Smooth muscle cell of the brain vasculature (primary cell): ENCODE measurements at regions not wholly inside any gene's neighbourhood (a gene's known extent, or its start where the extent isn't known, plus 50 kb on each side); places are given as distances from the start of the nearest gene placed in this dataset.
"Not testable (repeated sequence)": the region's sequence is repeated elsewhere in the genome, so short reads cannot be mapped to it uniquely, and the experiment has no call there.

Source experiments
- DNase-seq: peaks from one replicate; pipeline ENCODE4 v3.0.0-alpha.2; 2012; ENCODE audit warnings: low read depth, low spot score

DNA sequence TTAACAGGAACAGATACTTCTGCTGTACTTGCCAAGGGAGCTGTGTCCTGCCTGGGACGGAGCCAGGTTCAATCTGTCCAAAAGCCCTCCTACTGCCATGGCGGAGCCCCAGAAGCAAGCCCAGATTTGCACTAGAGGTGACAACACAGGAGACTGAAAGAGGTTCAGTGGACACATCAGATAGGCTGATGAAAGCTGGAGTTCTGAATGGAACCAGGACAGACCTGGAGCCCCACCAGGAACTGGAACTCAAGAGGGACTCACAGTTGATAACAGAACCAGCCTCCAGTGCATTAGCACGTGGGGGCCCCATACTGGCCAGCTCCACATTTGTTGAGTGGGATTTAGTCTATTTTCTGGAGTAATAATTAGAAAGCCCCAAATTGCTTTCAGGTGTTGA, 315.5 kb downstream of the ARRDC4 start:
- DNase-seq, result no peak

DNA sequence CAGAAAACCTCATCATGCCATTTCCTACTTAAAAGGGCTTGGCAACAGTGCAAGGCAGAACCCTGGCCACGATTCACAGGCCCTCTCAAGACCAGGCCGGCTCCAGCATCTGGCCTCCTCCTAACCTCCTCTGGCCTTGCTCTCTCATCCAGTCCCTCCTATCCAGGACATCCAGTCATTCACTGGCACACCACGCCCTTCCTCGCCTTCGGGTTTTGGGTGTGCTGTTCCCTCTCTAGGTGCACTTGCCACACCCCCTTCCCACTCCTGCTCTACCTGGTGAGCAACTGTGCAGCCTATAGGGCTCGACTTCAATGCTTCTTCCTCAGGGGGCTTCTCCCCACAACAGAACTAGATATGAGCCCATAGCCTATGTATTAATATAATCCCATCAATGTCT, 317.1 kb downstream of the ARRDC4 start:
- DNase-seq, result no peak

DNA sequence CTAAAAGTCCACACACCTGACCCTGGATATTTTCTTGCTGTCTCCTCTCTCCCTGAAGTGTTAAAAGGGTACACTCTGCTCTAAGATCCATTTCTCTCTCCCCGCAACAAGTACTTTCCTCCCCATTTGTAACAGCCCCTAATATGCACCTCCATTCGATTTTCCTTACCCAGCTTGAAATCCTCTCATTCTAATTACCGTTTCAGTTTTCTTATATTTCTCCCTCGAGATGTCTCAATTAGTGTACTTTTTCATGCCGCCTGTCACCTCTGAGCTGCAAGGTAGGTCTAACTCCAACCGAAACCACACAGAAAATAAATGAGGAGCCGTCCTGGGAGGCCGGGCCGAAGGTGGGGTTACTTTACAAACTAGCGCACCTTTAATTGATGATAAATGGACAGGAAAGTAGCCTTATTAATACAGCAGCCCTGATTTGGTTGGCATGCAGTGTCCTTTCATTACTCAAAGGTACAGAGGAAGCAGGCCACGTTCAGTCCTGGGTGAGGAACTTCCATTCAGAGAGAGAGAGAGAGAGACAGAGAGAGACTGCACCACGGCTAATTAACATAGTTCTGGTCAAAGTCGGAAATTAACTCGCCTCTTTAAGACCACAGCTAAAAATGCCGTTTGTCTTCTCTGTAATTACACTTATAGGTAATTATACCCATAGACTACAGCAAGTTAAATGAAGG, 319.9 kb downstream of the ARRDC4 start:
- no peak for DNase-seq

DNA sequence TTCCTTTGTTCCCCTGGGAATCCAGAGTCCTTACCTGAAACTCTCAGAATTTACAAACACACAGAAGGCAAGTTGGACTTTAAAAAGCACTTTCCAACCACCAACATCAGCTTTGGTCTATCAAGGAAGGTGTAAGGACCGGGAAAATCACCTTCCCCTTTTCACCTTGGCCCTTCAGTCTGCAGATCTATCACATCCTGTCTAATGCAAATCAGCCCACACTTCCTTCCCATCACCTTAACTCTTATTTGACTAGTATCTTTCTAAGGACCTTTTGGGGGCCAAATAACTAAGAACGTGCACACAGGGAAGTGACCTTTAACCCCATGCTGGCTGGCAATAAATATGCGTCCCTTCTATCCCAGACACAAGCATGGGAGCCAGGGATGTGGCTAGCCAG, 320.6 kb downstream of the ARRDC4 start:
- no peak for DNase-seq

DNA sequence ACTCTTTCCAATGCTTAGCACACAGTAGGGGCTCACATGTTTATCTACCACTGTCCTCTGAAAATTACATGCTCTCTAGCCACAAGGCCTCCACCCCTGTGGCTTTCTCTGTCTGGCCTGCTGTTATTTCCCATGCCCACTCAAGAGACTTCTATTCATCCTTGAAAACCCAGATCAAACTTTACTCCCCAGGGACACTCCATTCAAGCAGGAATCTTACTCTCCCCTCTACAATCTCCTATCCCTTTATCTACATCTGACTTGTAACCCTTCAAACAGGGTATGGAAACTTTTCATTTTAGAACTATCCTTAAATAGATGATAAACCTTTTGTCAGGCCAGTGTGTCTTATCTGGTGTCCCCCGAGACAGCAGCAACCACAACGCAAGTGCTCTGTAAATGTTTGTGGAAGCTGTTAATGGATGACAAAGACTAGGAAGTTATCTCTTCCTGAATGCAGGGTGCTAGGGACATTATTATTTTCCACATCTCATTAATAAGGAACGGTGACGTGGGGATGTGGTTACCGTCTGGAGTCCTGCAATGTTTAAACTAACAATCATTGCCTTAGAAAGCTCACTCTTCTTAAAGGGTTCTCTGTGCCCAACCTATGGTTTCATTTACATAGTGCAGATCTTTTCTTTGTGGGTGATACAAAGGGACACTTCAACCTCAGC, 322.3 kb downstream of the ARRDC4 start:
- no peak for DNase-seq

DNA sequence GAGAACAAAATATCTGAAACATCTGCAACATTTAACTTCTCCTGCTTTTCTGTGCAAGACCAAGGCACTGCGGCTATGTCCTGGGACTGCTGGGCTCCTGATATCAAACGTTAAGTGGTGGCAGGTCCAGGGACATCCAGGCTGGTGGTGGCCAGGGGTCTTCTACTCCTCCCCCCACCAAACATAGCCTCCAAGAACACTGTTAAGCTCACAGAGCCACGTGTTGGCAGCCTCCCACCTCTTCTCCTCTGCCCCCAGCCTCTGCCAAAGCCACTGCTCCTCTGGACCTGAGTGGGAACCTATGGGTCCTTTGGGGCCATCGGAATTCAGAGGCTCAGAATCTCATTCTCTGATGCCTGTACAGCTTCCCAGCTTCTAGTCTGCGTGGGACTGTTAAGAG, 325.7 kb downstream of the ARRDC4 start:
- DNase-seq, result no peak

DNA sequence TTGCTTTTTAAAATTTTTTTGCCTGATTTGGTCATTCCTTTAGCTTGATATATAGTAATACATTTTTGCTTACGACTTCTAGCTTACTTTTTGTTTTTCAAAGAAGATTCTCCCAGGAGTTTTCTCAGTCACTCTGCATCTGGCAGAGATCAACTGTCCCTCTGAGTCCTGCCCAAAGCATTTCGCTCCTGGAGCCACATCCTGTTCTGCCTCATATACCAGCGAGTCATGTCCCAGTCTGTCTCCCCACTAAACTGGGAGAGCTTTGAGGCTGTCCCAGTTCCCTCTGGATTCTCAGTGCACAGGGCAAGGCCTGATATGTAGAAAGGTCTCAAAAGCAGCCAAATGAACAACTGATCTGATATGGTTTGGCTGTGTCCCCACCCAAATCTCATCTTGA, 326.3 kb downstream of the ARRDC4 start:
- no peak for DNase-seq

DNA sequence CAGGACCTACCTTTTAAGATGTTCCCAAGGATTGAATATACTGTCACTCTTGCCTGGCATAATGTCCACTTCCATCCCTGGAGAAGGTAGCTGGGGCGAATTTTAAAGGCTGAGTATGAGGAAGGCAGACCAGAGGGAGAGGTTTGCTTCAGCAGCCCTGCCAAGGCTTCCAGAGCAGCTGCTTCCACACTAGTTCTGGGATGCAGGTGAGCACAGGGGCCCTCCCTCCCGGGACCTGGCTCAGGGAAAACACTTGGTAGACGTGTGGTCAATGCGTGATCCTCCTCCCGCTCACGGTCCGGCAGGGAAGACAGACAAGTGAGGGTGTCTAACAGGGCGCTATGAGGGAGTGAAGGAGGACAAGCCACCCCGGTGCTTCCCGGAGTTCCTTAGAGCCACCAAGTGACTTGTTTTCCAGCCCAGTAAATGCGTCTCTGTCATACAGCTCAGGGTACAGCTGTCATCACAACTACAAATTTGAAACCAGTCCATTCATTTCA, 327.6 kb downstream of the ARRDC4 start:
- DNase-seq, result no peak

DNA sequence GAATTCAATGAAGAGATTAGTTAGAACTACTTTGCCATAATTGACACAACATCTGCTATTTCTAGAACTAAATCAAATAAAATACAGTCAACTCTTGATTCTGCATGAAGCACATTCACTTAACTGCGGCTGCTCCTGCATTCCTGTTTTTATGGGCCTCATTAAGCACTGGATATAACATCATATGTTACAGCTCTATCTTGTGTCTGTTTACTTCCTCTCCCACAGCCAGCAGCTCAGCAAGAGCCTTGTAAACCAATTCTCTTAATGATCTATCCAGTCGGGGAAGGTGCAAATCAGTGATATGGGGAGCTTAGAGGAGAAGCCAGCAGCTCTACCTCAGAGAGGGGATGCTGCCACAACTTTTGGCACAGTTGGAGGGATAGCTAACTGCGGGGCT, 329.2 kb downstream of the ARRDC4 start:
- DNase-seq, result no peak

DNA sequence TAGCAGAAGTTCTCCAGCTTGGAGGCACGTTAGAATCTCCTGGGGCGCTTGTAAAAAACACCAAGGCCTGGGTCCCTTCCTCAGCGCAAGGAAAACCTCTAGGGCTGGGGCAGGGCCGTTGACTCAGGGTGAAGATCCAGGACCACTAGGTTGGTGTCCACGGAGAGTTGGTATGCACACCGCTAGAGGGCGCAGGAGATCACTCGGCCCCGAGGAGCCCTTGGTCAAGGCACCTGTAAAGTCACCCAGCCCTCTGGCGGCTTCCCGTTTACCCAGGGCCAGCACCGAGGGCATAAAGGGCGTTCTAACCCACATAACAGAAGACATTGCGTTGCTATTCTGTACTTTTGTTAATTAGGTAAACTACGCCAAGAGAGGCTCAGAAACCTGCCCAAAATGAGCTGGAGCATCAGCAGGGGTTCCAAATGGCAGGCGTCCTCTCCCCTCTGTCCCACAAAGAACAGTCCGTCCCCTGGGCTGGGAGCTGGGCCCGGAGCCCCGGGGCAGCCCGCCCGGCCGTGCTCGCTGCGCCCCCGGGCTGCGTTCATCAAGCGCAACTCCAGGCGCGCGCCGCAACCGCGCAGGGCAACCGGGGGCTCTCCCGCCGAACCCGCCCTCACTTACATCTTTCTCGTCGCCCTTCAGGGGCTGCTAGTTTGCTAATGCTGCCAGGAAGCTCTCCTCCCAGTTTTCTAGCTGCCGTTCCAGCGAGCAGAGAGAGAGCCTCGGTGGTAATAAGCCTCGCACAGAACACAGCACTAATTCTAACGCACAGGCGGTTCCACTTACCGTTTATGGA, 332.1 kb downstream of the ARRDC4 start:
- DNase-seq, result no peak

DNA sequence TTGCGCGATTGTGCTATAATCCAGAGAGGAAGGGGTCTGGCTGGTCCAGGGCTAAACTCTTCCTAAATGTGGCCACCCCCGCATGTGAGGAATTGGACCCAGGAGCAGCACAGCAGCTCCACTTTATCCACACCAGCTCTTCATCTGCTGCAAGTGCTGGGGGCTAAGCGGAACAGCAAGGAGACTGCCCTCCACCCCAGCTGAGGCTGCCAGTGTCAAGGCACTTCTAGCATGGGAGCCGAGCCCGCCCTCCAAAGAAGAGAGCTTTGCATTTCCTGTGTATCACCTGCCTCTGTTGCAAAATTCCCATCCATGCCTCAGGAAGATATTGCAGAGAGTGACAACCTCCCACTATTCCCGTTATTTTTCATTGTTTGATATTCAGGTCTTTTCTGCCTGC, 333.6 kb downstream of the ARRDC4 start:
- DNase-seq, result no peak

DNA sequence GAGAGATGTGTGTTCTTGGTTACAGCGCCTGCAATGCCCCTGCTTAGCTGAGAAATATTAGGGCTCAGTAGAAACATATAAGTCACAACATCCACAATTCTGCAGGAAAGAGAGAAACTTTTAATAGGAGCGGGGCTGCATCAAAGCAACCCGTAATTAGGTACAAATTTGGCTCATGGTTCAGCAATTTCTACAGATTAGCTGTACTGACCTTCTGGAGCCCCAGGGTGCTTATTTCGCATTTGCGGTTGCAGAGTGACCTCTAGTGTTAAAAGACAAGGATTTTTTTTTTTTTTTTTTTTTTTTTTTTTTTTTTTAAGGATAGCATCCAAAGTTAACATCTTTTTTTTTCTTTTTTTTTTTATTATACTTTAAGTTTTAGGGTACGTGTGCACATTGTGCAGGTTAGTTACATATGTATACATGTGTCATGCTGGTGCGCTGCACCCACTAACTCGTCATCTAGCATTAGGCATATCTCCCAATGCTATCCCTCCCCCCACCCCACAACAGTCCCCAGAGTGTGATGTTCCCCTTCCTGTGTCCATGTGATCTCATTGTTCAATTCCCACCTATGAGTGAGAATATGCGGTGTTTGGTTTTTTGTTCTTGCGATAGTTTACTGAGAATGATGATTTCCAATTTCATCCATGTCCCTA, 334.7 kb downstream of the ARRDC4 start:
- DNase-seq, result not testable (repeated sequence)

DNA sequence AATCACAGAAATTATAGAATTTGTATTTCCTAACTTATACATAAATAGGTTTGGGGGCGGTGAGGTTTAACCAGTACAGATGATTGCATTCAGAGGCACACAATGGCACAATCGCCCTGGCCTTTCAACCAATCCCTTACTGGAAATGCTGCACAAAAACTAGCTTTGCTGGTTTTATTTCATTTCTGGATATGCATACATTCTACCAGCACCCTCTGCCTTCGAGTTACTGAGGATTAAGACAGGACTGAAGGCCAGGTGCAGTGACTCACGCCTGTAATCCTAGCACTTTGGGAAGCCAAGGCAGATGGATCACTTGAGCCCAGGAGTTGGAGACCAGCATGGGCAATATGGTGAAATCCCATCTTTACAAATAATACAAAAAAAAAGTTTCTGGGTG, 336.1 kb downstream of the ARRDC4 start:
- no peak for DNase-seq

DNA sequence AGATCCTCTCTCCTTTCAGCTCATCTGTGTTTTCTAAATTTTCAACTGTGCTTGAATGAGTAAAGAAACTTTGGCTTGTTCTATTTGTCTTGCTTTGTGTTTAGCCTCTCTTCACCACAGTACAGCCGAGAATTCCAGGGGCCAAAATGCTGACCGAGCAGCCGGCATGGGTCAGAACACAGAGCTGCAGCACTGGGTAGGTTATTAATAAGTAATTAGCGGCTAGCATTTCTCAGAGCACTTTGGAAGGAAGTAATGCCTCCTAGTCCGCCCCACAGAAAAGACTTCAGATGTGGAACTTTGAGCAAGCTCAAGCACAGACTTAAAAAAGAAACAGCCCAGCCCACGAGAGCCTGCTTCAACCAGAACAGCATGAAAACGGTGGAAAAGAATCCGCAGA, 343.9 kb downstream of the ARRDC4 start:
- no peak for DNase-seq

DNA sequence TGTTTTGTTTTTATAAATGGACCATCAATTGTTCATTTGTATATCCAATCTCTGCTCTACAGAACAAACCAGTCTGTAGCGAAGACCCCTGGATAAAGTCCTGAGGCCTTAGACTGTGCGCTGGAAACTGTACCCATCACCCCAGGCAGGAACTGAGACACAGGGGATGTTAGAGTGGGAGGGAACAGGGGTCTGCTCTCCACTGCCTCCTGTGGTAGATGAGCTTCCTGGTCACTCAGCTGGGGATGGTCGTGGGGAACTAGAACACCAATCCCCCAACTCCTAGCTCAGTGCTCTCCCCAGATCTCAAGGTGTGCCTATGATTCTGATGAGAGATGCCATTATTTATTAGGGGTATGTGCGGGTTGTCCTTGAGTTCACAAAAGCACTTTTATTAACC, 340.2 kb upstream of the IGF1R start:
- DNase-seq, result no peak

DNA sequence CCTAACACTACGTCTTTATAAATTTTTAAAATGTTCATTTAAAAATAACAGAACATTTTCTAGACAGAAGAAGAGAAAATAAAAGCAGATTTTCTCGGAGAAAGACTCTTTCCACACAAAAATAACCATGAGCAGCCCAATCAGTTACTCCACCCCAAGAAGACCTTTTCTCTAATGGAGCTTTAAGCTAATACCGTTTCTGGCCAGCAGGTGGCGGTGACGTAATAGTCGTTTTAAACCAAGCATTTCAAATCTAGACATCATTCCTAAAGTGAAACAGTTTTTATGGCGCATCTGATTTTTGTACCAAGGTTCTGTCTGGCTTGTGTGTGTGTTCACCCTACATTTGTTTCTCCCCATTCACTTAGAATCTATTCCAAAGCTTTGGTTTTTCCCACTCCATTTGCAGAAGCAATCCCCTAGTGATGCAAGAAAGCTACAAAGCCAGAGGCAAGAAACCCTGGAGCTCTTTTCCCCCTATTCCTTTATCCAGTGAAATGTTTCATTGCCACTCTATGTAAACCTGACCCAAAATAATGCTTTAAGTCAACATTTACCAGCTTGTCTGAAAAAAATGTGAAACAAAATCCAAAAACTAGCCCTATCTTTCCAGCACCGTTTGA, 336.7 kb upstream of the IGF1R start:
- peak; percentile 50 for DNase-seq

DNA sequence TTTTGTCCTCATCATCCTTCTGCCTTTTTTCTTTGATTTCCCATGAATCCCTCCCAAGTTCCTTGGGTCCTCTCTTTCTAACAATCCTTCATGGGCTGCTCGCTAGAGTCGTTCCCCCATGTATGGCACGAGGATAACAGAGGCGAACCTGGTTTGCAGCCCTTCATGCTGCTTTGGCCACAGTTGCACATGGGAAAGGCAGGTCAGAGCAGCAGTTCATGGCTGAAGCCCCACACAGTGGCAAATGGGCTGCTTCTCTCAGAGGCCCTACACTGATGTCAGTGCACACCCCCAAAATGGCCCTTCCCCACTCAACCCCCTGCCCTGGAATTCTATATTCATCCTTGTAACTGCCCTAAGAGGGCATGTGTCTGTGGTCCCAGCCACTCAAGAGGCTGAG, 335.4 kb upstream of the IGF1R start:
- DNase-seq, result no peak

DNA sequence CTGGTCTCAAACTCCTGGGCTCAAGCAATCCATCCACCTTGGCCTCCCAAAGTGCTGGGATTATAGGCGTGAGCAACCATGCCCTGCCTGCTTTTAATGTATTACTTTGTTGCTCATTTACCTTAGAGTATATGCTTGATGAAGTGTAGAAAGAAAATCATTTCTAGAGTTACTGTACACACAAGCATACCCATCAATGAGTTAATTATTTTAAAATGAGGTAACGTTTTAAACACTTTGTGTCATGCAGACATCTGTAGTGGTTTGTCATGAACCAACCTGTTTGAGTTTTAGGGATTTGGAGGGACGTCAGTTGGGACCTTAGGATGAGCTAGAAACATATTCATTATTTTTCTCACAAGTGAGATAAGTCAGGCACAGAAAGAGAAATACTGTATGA, 332.4 kb upstream of the IGF1R start:
- no peak for DNase-seq

DNA sequence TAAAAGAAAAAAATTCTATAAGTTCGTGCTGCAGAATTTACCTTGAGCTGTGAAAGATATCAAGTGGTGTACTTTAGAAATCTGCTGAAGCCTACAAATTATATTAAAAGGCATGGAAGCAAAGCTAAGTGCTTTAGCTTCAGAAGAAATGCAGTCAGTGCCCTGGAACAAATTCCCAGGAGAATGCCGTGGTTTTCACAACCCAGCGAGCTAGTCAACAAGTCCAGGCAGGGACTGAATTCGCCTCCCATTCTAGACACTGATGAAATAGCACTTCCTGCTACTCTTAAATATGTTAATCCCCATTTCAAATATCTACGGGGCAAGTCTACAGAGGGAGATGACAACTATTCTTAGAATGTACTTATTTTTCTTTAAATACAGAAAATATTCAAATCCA, 326.4 kb upstream of the IGF1R start:
- no peak for DNase-seq

DNA sequence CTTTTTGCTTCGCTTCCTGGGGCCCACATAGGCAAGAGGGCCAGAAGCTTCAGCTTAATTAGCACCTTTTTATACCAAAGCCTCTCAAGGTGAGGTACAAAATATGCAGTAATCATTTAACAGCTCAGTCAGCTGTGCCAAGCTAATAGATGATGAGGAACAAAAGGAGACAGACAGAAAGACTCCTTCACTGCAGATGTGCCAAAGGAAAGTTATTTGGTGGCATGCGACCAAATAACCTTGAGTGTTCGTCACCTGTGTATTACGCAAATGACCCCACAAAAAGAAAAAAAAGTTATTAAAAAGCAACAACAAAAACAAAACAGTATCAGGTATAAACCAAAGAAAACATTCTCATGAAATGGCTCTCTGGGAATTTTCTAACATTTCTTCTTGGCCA, 325.8 kb upstream of the IGF1R start:
- no peak for DNase-seq

DNA sequence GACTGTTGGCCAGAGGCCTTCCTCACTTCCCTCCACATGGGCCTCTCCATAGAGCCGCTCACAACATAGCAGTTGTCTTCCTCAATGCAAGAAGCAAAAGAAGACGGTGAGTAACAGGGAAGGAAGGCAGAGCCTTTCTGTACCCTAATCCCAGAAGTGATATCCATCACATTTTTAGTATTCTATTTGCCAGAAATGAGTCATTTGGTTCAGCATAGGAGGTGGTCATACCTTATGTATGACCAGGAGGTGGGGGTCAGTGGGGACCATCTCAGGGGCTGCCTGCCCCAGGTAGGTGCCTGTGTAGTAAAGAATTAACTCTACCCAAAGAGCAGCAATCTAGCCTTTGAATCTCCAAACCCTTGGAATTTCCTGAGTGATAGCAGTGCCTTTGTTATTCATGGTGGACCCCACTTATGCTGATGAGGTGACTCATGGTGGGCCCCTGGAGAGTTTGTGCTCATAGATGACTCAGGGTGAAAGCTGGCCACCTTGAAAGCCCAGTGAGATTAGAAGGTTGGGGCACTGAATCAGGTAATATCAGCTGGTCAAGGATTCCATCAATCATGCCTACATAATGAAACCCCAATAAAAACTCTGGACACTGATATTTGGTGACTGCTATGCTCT, 323.9 kb upstream of the IGF1R start:
- DNase-seq, result no peak
